ENCODE measurements at regions not wholly inside any gene's neighbourhood (a gene's known extent, or its start where the extent isn't known, plus 50 kb on each side); places are given as distances from the start of the nearest gene placed in this dataset.

- Histone ChIP-seq H3K27ac (ENCODE audit: low read depth in 2 of 2, low read length in 2 of 2) (no peak overlapping the region), H3K9ac (ENCODE audit: low read length in 3 of 3) (no peak overlapping the region), H3K4me3 (ENCODE audit: low read length in 3 of 3) (no peak overlapping the region), H3K4me1 (ENCODE audit: control insufficient read depth in 2 of 3, insufficient read depth in 2 of 3, low read depth in 1 of 3, low read length in 3 of 3) (no peaks in the 10 kb centered on the region), H3K36me3 (ENCODE audit: control insufficient read depth in 2 of 3, insufficient read depth in 3 of 3, low read length in 3 of 3) (no peaks in the 10 kb centered on the region), H3K9me3 (ENCODE audit: control insufficient read depth in 2 of 3, insufficient read depth in 1 of 3, low read length in 3 of 3) (no peaks in the 10 kb centered on the region), H3K27me3 (ENCODE audit: control insufficient read depth, insufficient read depth, low read length) (no peaks in the 10 kb centered on the region)
- DNase-seq: no peak
- TF ChIP-seq CTCF (IDR thresholded peaks at IDR 0.05; ENCODE audit: borderline replicate concordance, extremely low read depth, insufficient read depth): no peak
- intact Hi-C loops (cut with DNase I): no loop called here
- no peak for FAIRE-seq
Measured at GRCh38 chr1:98253145-98253544, 332.3 kb upstream of the DPYD start.

GRCh38 chr1:98251497-98251896, 330.7 kb upstream of the DPYD start:
- no peaks in the 10 kb centered on the region for H3K4me1 ChIP-seq (ENCODE audit: control insufficient read depth in 2 of 3, insufficient read depth in 2 of 3, low read depth in 1 of 3, low read length in 3 of 3)
- no peaks in the 10 kb centered on the region for H3K36me3 ChIP-seq (ENCODE audit: control insufficient read depth in 2 of 3, insufficient read depth in 3 of 3, low read length in 3 of 3)
- FAIRE-seq (no peak), DNase-seq (no peak)
- H3K9me3 ChIP-seq (ENCODE audit: control insufficient read depth in 2 of 3, insufficient read depth in 1 of 3, low read length in 3 of 3): no peaks in the 10 kb centered on the region
- no peaks in the 10 kb centered on the region for H3K27me3 ChIP-seq (ENCODE audit: control insufficient read depth, insufficient read depth, low read length)
- H3K9ac ChIP-seq (ENCODE audit: low read length in 3 of 3): no peak overlapping the region
- no peak overlapping the region for H3K4me3 ChIP-seq (ENCODE audit: low read length in 3 of 3)
- TF ChIP-seq CTCF (IDR thresholded peaks at IDR 0.05; ENCODE audit: borderline replicate concordance, extremely low read depth, insufficient read depth): no peak
- no peak overlapping the region for H3K27ac ChIP-seq (ENCODE audit: low read depth in 2 of 2, low read length in 2 of 2)
- intact Hi-C loops (cut with DNase I): no loop called here

GRCh38 chr1:98232678-98233077, 311.8 kb upstream of the DPYD start:
- H3K9me3 ChIP-seq (ENCODE audit: control insufficient read depth in 2 of 3, insufficient read depth in 1 of 3, low read length in 3 of 3): peaks cover 0 to 4% (median 0%) of the 10 kb centered on the region in 3 donors
- no peak overlapping the region for H3K27ac ChIP-seq (ENCODE audit: low read depth in 2 of 2, low read length in 2 of 2)
- H3K9ac ChIP-seq (ENCODE audit: low read length in 3 of 3): no peak overlapping the region
- DNase-seq (no peak), FAIRE-seq (no peak)
- no peaks in the 10 kb centered on the region for H3K27me3 ChIP-seq (ENCODE audit: control insufficient read depth, insufficient read depth, low read length)
- TF ChIP-seq CTCF (IDR thresholded peaks at IDR 0.05; ENCODE audit: borderline replicate concordance, extremely low read depth, insufficient read depth): no peak
- no peaks in the 10 kb centered on the region for H3K36me3 ChIP-seq (ENCODE audit: control insufficient read depth in 2 of 3, insufficient read depth in 3 of 3, low read length in 3 of 3)
- intact Hi-C loops (cut with DNase I): no loop called here
- no peaks in the 10 kb centered on the region for H3K4me1 ChIP-seq (ENCODE audit: control insufficient read depth in 2 of 3, insufficient read depth in 2 of 3, low read depth in 1 of 3, low read length in 3 of 3)
- H3K4me3 ChIP-seq (ENCODE audit: low read length in 3 of 3): no peak overlapping the region

- DNase-seq (no peak), FAIRE-seq (no peak)
- Histone ChIP-seq H3K4me3 (ENCODE audit: low read length in 3 of 3) (no peak overlapping the region), H3K27me3 (ENCODE audit: control insufficient read depth, insufficient read depth, low read length) (no peaks in the 10 kb centered on the region), H3K27ac (ENCODE audit: low read depth in 2 of 2, low read length in 2 of 2) (no peak overlapping the region), H3K4me1 (ENCODE audit: control insufficient read depth in 2 of 3, insufficient read depth in 2 of 3, low read depth in 1 of 3, low read length in 3 of 3) (no peaks in the 10 kb centered on the region), H3K36me3 (ENCODE audit: control insufficient read depth in 2 of 3, insufficient read depth in 3 of 3, low read length in 3 of 3) (no peaks in the 10 kb centered on the region), H3K9ac (ENCODE audit: low read length in 3 of 3) (no peak overlapping the region), H3K9me3 (ENCODE audit: control insufficient read depth in 2 of 3, insufficient read depth in 1 of 3, low read length in 3 of 3) (no peaks in the 10 kb centered on the region)
- intact Hi-C loops (cut with DNase I): no loop called here
- TF ChIP-seq CTCF (IDR thresholded peaks at IDR 0.05; ENCODE audit: borderline replicate concordance, extremely low read depth, insufficient read depth): no peak
Measured at GRCh38 chr1:98222706-98223105, 301.9 kb upstream of the DPYD start.

Measured in kidney (tissue), 13 donors.